NCI-H1092 (cell line): ENCODE measurements at regions not wholly inside any gene's neighbourhood (a gene's known extent, or its start where the extent isn't known, plus 50 kb on each side); places are given as distances from the start of the nearest gene placed in this dataset.

Experiments
- DNase-seq: peaks from one replicate; lab custom pipeline; 2025; lab: John Stamatoyannopoulos, UW

DNA sequence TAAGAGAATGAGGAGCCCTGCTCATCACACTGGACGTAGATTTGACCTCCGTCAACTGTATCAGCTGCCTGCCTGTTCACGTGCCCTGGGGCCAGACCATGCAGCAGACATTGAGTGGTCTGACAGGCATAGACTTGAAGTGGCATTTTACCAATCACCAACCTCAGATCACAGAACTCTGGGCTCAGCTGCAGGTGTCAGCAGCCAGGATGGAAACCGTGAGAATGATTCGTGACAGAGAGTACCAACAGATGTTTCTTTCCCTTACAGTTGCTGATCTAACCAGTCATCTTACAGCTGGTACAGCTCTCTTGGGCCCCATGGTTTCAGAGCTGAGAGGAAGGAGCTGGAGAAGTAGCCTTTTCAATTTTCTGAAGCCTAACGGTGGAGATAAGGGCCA is 148.9 kb downstream of the EN1 start:
- DNase-seq = no peak

GRCh38 chr2:118697781-118698180 is 149.7 kb downstream of the EN1 start:
- no peak for DNase-seq

- no peak for DNase-seq
Observed at GRCh38 chr2:118696786-118697465, 150.5 kb downstream of the EN1 start.

DNA sequence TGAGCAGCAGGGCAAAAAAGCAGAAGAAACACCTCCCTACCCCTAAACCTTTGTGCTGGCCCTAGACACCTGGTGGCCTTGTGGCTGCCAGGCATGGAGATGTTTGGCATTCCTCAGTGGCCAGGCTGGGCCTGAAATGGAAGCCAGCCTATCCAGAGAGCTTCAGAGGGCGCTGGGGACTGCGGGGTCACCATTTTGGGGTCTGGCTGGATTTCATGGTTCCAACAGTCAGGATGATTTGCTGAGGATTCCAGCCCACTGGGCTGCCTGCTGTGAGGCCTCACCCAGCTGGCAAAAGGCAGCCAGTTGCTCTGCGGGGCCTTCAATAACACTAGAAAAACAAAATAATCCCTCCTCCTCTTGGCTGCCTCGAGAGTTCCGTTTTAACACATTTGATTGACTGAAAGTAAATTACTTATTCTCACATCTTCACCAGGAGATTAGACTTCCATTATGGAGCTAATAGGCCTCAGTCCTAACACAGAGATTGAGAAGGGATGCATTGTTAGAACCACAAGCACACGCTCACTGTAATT is 154.1 kb downstream of the EN1 start:
- DNase-seq = no peak

GRCh38 chr2:118689874-118690273 is 157.6 kb downstream of the EN1 start:
- no peak for DNase-seq

DNA sequence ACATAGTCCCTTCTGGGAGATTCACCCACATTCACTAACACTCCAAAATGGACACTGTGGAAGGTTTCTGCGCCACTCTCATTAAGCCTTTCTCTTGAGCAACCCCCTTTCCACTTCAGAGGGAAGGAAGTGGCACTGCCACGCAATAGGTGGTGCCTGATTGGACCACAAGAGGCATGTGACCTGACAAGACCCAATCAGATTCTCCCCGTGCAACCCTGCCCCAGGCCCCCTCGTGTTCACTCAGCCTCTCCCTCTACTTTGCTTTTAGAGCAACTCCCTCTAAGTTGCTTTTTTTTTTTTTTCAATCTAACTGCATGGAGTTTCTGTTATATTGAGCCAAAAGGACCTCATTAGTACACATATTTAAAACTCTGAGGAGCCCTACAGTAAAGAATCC is 158.0 kb downstream of the EN1 start:
- DNase-seq = no peak

GRCh38 chr2:118689033-118689432 is 158.4 kb downstream of the EN1 start:
- no peak for DNase-seq

DNA sequence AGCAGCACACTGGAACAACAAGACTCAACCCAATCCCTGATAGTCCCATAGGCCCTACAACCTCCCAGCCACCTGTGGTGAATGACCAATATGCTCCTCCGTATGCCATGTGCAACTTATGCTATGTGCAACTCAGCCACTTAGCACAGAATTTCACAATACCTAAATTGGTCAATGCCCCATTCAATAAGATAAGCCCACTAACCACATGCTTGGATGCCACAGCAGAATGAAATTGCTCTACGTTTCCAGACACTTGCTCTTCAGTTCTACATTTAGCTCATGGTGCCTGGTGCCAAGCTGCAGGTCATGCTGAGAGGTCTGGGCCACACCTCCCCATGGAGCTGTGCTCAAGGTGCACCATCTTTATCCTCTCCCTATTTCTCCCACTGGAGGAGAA is 159.8 kb downstream of the EN1 start:
- no peak for DNase-seq

GRCh38 chr2:118687192-118687591 is 160.3 kb downstream of the EN1 start:
- no peak for DNase-seq

DNA sequence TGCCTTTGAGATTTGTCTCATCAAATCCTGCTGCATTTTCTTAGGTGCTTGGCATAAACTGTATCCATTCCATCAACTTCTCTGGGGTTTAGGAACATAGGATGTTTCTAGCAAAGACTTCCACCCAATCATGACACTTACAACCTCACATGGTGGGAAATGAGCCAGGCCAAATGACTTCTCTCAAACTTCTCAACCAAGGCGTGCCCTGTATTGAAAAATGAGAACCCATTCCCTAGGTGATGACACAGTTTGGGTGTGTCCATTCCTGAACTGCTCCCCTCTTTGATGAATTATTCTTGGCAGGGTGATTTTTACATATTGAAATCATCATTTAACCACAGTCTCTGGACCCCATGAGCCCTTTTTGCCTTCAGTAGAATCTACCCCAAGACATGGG is 161.1 kb downstream of the EN1 start:
- DNase-seq = no peak

DNA sequence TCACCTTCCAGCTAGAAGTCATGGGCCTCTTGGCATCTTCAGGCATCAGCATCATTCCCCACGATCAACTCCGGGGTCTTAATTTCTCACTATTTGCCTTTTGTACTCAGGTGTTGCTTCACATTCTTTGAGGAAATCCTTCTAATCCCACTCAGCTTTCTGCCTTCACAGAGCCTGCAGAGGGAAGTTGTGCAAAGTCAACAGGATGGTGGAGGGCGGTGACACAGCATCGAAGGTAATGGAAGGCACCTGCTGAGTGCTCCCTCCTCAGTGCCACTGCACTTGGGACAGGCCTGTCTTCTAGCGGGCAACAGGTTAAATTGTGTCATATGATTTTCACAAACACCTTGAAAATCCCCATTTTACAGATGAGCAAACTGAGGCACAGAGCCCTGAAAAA is 164.0 kb downstream of the EN1 start:
- DNase-seq = no peak

DNA sequence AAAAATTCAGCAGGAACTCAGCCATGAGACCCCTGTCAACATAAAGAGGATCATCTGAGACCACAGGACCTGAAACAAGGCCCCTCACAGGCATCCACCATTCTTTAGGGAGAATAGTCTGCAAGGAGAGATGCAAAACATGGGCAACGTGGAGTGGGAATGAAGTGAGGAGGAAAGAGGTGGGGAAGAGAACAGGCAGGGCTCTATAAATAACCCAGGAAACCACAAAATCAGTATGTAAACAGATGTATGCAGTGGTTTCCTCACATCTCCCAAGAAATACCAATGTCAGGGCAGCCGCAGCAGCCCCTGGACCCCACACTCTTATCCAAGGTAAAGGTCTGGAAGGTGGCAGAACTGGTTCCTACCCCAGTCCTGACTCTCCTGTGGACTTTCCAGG is 168.5 kb downstream of the EN1 start:
- DNase-seq = no peak

DNA sequence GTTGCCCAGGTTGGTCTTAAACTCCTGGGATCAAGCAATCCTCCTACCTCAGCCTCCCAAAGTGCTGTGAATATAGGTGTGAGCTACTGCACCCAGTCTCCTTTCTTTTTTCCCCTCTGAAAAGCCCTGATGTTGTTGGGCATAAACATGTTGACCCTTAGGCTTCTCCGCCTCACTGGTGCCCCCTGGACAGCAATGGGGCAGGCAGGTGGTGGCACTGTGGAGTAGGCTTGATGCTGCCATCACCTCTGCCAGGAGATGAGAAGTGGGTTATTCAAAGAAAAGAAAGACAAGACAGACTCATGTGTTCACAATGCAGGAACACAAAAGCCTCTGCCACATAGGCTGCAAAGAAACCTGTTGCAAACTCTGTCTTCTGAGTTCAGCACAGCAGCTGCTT is 169.9 kb downstream of the EN1 start:
- DNase-seq = no peak

DNA sequence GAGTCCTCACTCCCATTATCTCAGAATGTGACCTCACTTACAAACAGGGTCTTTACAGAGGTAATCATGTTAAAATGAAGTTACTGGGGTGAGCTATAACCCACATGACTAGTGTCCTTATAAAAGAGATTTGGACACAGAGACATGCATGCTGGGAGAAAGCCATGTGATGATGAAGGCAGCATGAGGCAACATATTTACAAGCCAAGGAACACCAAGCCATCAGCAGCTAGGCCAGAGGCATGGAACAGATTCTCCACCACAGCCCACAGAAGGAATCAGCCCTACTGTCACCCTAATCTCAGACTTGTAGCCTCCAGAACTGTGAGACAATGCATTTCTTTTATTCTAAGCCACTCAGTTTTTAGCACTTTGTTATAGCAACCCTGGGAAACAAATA is 171.9 kb downstream of the EN1 start:
- DNase-seq = no peak

- no peak for DNase-seq
Observed at GRCh38 chr2:118672571-118673158, 174.8 kb downstream of the EN1 start.

DNA sequence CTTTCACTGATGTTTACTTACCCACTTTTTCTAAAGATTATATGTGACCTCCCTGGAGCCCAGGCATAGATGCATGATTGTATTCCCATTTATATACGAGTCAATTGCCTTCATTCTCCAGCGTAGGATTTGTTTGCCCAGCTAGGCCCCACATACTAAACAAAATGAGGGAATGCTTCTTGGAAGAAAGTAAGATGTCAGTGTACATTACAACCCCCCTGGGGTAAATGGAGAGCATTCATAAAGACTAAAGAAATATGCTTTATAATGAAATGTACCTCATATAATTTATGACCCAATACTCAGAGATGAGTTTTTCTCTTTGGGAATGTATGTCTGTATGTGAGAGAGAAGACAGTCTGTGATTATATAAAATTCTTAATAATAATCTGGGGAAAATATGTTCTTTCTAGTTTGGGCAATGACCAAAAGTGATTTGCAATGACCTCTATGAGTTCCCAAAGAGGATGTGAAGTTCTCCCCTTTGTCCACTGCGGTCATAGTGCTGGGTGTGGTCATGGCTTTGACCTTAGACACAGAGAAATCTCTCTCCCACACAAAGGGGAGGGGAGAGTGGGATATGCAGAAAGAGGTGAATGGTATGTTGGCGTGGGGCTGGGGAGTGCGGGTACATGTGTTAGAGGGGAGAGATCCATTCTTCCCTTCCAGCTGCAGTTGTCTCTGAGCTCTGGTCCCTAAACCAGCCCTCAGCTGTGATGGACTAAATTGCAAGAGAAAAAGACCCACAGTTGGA is 175.6 kb downstream of the EN1 start:
- no peak for DNase-seq

- DNase-seq = no peak
Observed at GRCh38 chr2:118670838-118671237, 176.6 kb downstream of the EN1 start.

GRCh38 chr2:118670276-118670675 is 177.2 kb downstream of the EN1 start:
- DNase-seq = no peak

- DNase-seq = no peak
Observed at GRCh38 chr2:118669654-118670053, 177.8 kb downstream of the EN1 start.

DNA sequence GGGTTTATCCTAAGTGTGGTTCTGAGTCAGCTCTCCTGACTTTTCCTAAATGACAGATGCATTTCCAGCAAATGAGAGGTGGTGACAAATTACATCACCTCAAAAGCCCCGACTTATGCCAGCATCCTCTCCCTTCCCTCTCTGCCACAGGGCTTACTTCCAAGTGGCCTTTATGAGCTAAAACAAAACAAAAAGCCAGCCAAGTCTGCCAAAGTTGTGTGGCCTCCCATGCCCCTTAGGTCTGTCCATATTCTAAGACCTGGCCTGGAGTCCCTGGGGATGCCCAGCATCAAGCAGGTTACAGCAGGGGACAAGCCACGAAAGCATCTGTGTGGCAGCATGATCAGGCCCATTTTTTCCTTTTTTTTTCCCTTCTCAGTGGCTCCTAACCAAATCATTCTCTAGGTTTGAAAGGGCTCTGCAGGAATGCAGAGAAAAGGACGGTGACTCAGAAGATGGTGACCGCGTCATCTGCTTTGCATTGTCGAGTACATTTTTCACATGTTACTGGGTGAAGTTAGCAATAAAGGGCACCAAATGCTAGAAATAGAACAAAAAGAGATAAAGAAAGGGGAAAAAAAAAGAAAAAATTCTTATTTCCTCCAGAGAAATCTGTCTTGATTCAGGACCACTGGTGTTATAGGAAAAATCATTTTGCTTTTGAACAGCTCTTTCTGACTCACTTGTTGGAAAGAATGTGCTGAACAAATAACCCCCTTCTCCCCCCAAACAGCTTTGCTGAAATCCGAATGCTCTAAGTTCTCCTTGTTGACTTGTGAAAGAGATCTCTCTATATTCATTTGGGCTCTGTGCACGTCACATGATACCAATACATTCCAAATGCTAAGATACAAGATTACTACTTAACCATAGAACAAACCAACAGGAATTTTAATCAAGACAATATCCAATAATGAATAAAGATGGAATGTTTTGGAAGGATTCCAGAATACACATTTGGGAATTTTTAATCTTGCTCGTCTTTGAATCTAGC is 178.7 kb downstream of the EN1 start:
- no peak for DNase-seq

DNA sequence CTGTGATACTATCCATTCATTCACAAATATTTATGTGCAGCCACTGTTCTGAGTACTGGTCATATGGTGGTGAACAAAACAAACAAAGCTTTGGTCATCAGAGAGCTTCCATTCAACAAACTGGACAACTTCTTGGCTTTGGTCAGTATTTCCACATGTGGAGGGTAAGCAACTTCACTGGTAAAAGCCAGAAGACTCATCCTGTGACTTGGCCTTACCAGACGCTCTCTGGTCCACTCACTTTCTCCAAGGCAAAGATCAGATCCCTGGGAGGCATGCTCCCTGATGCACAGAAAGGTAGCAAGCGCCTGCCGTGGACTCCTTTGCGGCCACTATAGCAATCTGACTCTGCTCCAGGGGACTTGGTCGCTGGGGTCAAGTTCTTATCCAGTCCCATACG is 179.5 kb downstream of the EN1 start:
- no peak for DNase-seq

GRCh38 chr2:118667348-118667747 is 180.1 kb downstream of the EN1 start:
- DNase-seq = no peak
